OCI-M2 (cell line): ENCODE measurements at regions not wholly inside any gene's neighbourhood (a gene's known extent, or its start where the extent isn't known, plus 50 kb on each side); places are given as distances from the start of the nearest gene placed in this dataset.

Experiments
- DNase-seq: peaks from one replicate; lab custom pipeline; 2025; ENCODE audit not compliant: unreplicated experiment; lab: John Stamatoyannopoulos, UW

- no peak for DNase-seq
Measured at GRCh38 chr4:178693816-178694215, 1251.6 kb upstream of the AGA start.

- no peak for DNase-seq
Measured at GRCh38 chr4:178696515-178696914, 1254.3 kb upstream of the AGA start.

GRCh38 chr4:178712486-178712885, 1270.2 kb upstream of the AGA start:
- no peak for DNase-seq

DNA sequence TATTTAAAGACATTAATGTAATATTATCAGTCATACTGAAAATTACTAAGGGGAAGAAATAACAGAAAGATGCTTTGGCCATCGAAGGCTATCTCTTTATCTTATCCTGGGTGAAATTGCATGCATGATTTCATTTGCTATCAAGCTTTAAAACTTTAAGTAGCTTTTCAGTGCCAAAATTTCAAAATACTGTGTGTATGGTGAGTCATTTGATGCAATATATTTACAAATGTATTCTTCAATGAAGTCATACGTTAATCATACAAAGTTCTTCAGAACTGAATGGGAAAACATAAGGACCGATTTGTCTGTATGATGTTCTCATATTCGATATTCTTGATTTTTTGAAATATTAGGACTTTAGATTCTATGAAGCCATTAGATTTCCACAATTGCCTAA, 1295.8 kb upstream of the AGA start:
- DNase-seq: no peak

- no peak for DNase-seq
Measured at GRCh38 chr4:178745203-178745602, 1303.0 kb upstream of the AGA start.

GRCh38 chr4:178752954-178753525, 1310.8 kb upstream of the AGA start:
- no peak for DNase-seq

GRCh38 chr4:178778496-178778895, 1336.3 kb upstream of the AGA start:
- DNase-seq: no peak

DNA sequence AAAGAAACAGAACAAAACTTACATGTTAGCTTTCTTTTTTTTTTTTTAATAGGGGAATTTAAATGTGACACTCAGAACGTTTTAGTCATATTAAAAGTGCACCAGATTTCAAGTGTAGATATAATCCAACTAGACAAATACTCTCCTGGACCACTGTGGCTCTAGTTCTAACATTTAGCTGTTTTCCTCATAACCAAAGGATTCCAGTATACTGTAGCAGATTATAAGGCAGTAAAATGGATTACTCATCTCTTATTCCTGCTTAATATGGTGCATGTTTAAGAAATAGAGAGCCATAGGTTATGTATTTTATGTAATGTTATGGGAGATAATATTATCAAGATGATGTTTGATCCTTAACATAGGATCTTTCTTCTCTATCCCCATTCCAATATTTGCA, 1339.5 kb upstream of the AGA start:
- no peak for DNase-seq

DNA sequence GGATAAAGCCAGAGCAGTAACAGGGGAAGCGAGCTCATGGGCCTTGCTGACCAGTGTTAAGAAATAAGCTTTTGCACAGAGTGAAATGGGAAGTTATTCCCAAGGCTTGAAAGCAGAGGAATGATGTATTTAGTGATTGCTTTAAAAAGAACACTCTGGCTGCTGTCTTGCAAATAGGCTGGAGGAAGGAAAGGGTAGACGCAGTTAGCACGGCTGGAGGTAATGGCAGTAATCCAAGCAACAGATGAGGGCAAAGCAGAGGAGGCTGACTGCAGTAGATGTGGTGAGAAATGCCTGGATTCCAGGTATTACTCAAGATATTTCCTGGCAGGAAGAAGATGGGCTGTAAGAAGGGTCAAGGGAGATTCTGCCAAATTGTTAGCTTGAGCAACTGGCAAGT, 1342.3 kb upstream of the AGA start:
- no peak for DNase-seq

- DNase-seq: no peak
Measured at GRCh38 chr4:178789279-178789678, 1347.0 kb upstream of the AGA start.

DNA sequence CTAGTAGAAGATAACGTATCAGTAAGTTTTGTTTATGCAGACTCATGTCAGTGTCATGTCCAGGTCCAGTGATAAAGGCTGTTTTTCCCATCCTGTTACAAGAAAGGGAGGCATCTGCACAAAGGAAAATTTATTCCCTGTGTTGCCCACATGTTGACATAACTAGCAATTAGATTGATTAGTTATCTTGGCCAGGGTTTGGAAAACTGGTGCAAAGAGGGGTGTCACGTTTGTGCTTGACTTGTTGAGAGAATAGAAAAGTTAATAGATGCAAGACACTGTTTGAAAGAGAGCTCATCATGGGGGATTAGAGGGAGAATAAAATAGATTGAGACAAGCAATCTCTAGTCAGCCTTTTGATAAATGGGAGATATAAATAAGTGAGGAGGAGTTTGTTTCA, 1357.0 kb upstream of the AGA start:
- no peak for DNase-seq

- DNase-seq: no peak
Measured at GRCh38 chr4:178808106-178808505, 1365.9 kb upstream of the AGA start.

DNA sequence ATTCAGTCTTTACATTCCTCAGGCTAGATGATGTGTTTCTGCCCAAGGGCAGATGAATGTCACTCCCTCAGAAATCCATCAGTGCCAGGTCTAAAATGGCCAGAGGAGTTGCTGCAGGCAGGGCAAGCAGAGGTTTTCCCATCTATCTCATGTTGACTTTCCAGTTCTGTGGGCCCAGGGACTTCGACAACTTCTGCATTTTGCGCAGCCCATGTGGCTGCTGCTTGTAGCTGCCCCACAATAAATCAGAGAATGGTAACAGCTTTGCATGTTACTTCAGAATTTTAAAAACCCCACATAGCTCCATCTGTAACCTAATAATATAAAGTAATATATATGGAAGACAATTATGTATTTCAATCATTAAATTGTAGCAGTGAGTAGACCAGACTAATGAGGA, 1367.7 kb upstream of the AGA start:
- DNase-seq: no peak

- no peak for DNase-seq
Measured at GRCh38 chr4:178811356-178811755, 1369.1 kb upstream of the AGA start.

DNA sequence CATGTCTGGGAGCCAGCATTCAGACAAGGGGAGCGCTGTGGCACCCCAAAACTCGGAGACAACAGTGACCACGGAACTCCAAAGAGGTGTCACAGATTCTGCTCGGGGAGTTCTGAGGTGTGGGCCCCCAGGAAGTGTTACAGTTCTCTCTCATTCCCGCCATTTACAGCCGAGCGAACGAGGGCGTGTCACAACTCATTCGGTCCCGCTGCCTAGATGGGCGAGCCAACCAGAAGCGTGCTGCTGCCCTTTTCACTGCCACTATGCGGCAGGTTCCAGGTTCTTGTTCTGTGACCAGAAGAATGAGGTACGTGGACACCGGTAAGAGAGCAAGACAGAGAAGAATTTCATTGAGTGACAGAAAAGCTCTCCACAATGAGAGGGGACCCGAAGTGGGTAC, 1370.6 kb upstream of the AGA start:
- DNase-seq: no peak

DNA sequence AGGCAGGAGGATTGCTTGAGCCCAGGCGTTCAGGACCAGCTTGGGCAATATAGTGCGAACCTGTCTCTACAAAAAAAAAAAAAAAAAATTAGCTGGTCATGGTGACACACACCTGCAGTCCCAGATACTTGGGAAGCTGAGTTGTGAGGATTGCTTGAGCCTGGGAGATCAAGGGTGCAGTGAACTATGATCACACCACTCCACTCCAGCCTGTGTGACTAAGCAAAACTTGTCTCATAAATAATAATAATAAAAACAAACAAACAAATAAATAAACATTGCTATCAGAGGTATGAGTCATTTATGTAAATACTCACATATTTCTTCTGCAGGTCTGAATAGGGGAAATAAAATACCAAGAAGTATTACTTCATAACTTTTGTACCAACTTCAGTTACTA, 1372.7 kb upstream of the AGA start:
- DNase-seq: no peak

DNA sequence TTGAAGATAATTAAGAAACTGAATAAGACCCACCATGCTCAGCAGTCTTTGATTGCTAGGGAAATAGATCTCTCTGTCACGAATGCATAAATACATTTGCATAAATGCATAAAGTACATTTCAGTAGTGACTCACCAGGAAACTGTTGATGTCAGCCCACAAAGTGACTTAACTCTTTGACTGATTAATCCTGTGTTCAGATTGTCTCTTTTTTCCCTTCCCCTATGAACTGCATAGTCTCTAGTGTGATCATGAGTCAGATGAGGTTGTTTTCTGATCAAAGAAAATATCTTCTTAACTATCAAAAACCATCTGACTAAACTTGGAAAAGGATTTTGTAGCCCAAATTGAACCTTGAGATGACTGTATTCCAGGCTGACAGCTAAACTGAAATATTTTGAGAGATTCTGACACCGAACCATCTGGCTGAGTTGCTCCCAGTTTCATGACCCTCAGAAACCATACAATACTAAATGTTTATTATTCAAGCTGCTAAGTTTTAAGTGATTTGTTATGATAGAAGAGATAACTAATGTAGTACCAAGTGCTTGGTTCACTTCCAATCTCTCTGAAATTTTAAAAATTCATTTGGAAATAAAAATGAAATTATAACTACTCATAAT, 1381.5 kb upstream of the AGA start:
- no peak for DNase-seq

- DNase-seq: no peak
Measured at GRCh38 chr4:178836865-178837264, 1394.6 kb upstream of the AGA start.

DNA sequence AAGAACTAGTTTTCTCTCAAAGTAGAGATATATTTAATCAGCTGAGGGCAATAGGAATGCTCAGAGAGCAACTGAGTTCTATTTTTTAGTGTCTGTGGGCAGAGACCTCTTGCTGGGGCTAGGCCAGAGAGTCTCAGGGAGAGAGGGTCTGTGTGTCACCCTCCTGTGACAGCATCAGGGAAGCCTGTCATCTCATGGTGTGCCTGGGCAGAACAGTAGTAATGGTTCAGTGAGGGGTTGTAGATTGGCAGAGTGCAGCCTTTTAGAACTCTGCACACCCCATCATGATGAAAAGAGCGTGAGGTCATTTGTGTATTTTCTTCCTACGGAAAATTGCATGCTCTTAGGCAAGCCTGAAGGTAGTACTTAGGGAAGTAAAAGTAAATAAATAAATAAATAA, 1396.5 kb upstream of the AGA start:
- DNase-seq: no peak

GRCh38 chr4:178856139-178856800, 1414.0 kb upstream of the AGA start:
- no peak for DNase-seq

- DNase-seq: no peak
Measured at GRCh38 chr4:178871476-178871875, 1429.2 kb upstream of the AGA start.

- DNase-seq: no peak
Measured at GRCh38 chr4:178881937-178882336, 1439.7 kb upstream of the AGA start.

- no peak for DNase-seq
Measured at GRCh38 chr4:178894126-178894525, 1451.9 kb upstream of the AGA start.
